ENCODE measurements at regions not wholly inside any gene's neighbourhood (a gene's known extent, or its start where the extent isn't known, plus 50 kb on each side); places are given as distances from the start of the nearest gene placed in this dataset.

- peak; percentile 1 to 3 for DNase-seq
- no peak for TF ChIP-seq POLR2A (IDR thresholded peaks at IDR 0.05)
- TF ChIP-seq, protein P1, sequence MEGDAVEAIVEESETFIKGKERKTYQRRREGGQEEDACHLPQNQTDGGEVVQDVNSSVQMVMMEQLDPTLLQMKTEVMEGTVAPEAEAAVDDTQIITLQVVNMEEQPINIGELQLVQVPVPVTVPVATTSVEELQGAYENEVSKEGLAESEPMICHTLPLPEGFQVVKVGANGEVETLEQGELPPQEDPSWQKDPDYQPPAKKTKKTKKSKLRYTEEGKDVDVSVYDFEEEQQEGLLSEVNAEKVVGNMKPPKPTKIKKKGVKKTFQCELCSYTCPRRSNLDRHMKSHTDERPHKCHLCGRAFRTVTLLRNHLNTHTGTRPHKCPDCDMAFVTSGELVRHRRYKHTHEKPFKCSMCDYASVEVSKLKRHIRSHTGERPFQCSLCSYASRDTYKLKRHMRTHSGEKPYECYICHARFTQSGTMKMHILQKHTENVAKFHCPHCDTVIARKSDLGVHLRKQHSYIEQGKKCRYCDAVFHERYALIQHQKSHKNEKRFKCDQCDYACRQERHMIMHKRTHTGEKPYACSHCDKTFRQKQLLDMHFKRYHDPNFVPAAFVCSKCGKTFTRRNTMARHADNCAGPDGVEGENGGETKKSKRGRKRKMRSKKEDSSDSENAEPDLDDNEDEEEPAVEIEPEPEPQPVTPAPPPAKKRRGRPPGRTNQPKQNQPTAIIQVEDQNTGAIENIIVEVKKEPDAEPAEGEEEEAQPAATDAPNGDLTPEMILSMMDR (IDR thresholded peaks at IDR 0.05), result no peak
- WGBS, 2 donors, result 50 to 76% methylated on average over 3 of the region's 3 CpGs
- no peak overlapping the region for H3K27ac ChIP-seq
- H3K9me3 ChIP-seq, result no peaks in the 10 kb centered on the region
- no peaks in the 10 kb centered on the region for H3K4me1 ChIP-seq
- intact Hi-C loops (cut with DNase I), result no loop called here
- no peak overlapping the region for H3K4me3 ChIP-seq (replicated peaks in 1 of 3)
- no peaks in the 10 kb centered on the region for H3K36me3 ChIP-seq
- H3K27me3 ChIP-seq, result no peaks in the 10 kb centered on the region
Measured at GRCh38 chrX:80174925-80175574, 160.5 kb downstream of the TBX22 start.

GRCh38 chrX:80181079-80181478 lies 166.5 kb downstream of the TBX22 start:
- no peak overlapping the region for H3K27ac ChIP-seq
- no peaks in the 10 kb centered on the region for H3K36me3 ChIP-seq
- 14 to 40% methylated on average over 1 of the region's 1 CpG for WGBS, 2 donors
- H3K27me3 ChIP-seq, result no peaks in the 10 kb centered on the region
- intact Hi-C loops (cut with DNase I), result no loop called here
- H3K4me3 ChIP-seq (replicated peaks in 1 of 3), result no peak overlapping the region
- H3K4me1 ChIP-seq, result no peaks in the 10 kb centered on the region
- TF ChIP-seq POLR2A (IDR thresholded peaks at IDR 0.05), result no peak
- TF ChIP-seq, protein P1 (IDR thresholded peaks at IDR 0.05), result no peak
- no peak for DNase-seq
- H3K9me3 ChIP-seq, result no peaks in the 10 kb centered on the region

DNA sequence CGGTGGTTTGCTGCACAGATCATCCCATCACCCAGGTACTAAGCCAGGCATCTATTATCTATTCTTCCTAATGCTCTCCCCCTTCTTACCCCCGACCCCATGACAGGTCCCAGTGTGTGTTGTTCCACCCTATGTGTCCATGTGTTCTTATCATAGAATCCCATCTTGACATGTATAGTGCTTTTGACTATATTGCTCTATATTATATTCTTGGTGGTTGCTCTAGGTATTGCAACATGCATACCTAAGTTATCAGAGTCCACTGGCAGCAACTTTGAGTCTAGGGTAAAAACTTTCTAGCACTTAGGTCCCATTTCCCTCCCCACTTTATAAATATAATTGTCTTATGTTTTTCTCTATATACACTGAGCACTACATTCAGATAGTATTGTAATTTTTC lies 170.3 kb downstream of the TBX22 start:
- H3K27me3 ChIP-seq, result no peaks in the 10 kb centered on the region
- no peaks in the 10 kb centered on the region for H3K36me3 ChIP-seq
- no peak overlapping the region for H3K4me3 ChIP-seq (replicated peaks in 1 of 3)
- no peaks in the 10 kb centered on the region for H3K4me1 ChIP-seq
- no peak overlapping the region for H3K27ac ChIP-seq
- TF ChIP-seq, protein P1 (IDR thresholded peaks at IDR 0.05), result no peak
- no peak for TF ChIP-seq POLR2A (IDR thresholded peaks at IDR 0.05)
- WGBS, 2 donors, result 74 to 94% methylated on average over 2 of the region's 2 CpGs
- intact Hi-C loops (cut with DNase I), result no loop called here
- H3K9me3 ChIP-seq, result no peaks in the 10 kb centered on the region
- DNase-seq, result no peak

DNA sequence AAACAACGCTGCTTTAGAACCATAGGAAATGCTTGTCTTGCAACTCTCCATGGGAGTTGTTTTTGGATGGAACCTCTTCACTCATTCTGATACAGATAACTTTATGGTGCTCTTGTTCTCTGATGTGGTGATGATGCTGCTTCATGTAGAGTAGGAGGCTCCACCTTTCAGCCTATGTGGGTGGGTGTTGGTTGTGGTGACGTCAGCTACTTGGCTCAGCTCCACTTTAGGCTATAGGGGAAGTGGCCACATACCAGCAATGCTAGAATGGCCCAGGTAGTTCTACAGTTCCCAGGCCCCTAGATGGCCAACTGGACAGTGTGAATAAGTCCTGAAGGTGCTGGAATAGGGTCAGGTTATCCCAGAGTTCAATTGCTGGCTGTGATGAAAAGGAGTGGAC lies 192.1 kb downstream of the TBX22 start:
- intact Hi-C loops (cut with DNase I), result no loop called here
- Histone ChIP-seq H3K4me3 (replicated peaks in 1 of 3) (no peak overlapping the region), H3K27ac (no peak overlapping the region), H3K4me1 (no peaks in the 10 kb centered on the region), H3K36me3 (no peaks in the 10 kb centered on the region), H3K27me3 (no peaks in the 10 kb centered on the region), H3K9me3 (no peaks in the 10 kb centered on the region)
- DNase-seq, result no peak
- TF ChIP-seq POLR2A (IDR thresholded peaks at IDR 0.05), result no peak
- TF ChIP-seq, protein P1 (IDR thresholded peaks at IDR 0.05), result no peak
- WGBS, 2 donors, result 70 to 89% methylated on average over 2 of the region's 2 CpGs

DNA sequence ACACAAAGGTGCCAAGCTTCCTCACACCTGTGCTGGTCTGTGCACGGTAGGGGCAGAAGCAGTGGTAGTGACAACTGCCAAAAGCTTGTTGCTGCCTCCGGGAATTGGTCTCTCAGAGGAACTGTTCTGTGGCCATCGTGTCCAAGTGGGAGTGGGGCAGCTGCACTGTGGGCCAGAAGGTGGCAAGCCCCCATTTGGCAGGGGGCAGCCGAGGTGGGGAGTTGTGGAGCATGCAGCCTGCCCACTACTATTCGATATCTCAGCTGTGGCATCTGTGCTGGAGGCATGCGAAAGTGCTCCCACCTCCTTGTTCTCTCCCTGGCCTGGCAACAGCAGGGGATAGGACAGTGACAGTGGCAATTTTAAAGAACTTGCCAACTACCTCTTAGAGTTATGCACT lies 192.8 kb downstream of the TBX22 start:
- Histone ChIP-seq H3K9me3 (no peaks in the 10 kb centered on the region), H3K4me3 (replicated peaks in 1 of 3) (no peak overlapping the region), H3K36me3 (no peaks in the 10 kb centered on the region), H3K27me3 (no peaks in the 10 kb centered on the region), H3K4me1 (no peaks in the 10 kb centered on the region), H3K27ac (no peak overlapping the region)
- TF ChIP-seq POLR2A (IDR thresholded peaks at IDR 0.05), result no peak
- TF ChIP-seq, protein P1 (IDR thresholded peaks at IDR 0.05), result no peak
- whole genome bisulfite sequencing, 2 donors, result 90% methylated on average over 3 of the region's 6 CpGs; no CpG with 5 or more reads in 1 of the 2 donors
- intact Hi-C loops (cut with DNase I), result no loop called here
- DNase-seq, result no peak

Data from thyroid gland (tissue), 4 donors.